HL-60 (cell line): ENCODE measurements at regions not wholly inside any gene's neighbourhood (a gene's known extent, or its start where the extent isn't known, plus 50 kb on each side); places are given as distances from the start of the nearest gene placed in this dataset.

ENCODE experiments used
- POLR2AphosphoS5 ChIP-seq: IDR thresholded peaks from 2 replicates; pipeline ENCODE4 v1.6.1; 2012; ENCODE audit warnings: low read depth
- SPI1 ChIP-seq: IDR thresholded peaks from 2 replicates; pipeline ENCODE4 v1.6.1; 2012; ENCODE audit warnings: low read depth, mild to moderate bottlenecking, borderline replicate concordance
- TF ChIP-seq, protein P1 (sequence below): IDR thresholded peaks from one replicate; pipeline ENCODE4 v1.5.1; 2011; ENCODE audit warnings: low read length, control low read depth, inconsistent platforms; ENCODE audit not compliant: insufficient read depth
- TF ChIP-seq, protein P2 (sequence below): IDR thresholded peaks from 2 replicates; pipeline ENCODE4 v1.6.1; 2012; ENCODE audit warnings: low read depth; ENCODE audit not compliant: insufficient replicate concordance

DNA sequence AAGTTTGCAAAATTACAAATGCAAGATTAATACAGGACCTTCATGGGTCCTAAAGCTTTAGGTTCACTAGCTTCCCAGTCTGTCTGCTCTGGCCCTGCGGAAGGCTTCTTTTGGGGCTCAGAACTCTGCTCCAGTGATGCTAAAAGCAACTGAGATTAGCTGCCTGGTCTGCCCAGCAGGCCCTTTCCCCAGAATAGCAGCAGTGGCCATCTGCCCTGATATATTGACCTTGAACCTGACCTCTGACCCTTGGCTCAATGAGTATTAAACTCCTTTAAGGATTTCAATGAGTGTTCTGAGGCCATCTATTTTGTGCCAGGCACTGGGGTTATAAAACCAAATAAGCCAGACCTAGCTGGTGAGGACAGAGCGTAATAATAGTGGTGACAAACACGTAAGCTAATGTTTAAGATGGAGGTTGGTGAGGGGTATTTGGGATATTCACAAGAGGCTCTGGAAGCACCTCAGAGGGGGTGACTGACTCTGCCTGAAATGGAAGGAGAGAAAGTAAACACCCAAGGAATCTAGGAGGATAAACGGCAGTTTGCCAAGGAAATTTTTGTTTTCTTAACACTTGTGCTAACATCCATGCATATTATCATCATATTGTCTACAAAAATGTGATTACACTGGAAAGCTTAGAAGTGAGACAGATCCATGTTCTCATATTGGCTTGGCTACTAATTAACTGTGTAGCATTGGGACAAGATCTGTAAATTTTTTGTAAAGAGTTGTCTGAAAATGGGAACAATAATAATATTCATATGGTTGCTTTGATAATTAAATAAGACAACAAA, 50.4 kb upstream of the LCLAT1 start:
- TF ChIP-seq, protein P1, sequence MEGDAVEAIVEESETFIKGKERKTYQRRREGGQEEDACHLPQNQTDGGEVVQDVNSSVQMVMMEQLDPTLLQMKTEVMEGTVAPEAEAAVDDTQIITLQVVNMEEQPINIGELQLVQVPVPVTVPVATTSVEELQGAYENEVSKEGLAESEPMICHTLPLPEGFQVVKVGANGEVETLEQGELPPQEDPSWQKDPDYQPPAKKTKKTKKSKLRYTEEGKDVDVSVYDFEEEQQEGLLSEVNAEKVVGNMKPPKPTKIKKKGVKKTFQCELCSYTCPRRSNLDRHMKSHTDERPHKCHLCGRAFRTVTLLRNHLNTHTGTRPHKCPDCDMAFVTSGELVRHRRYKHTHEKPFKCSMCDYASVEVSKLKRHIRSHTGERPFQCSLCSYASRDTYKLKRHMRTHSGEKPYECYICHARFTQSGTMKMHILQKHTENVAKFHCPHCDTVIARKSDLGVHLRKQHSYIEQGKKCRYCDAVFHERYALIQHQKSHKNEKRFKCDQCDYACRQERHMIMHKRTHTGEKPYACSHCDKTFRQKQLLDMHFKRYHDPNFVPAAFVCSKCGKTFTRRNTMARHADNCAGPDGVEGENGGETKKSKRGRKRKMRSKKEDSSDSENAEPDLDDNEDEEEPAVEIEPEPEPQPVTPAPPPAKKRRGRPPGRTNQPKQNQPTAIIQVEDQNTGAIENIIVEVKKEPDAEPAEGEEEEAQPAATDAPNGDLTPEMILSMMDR: no peak
- TF ChIP-seq POLR2AphosphoS5: no peak
- TF ChIP-seq, protein P2, sequence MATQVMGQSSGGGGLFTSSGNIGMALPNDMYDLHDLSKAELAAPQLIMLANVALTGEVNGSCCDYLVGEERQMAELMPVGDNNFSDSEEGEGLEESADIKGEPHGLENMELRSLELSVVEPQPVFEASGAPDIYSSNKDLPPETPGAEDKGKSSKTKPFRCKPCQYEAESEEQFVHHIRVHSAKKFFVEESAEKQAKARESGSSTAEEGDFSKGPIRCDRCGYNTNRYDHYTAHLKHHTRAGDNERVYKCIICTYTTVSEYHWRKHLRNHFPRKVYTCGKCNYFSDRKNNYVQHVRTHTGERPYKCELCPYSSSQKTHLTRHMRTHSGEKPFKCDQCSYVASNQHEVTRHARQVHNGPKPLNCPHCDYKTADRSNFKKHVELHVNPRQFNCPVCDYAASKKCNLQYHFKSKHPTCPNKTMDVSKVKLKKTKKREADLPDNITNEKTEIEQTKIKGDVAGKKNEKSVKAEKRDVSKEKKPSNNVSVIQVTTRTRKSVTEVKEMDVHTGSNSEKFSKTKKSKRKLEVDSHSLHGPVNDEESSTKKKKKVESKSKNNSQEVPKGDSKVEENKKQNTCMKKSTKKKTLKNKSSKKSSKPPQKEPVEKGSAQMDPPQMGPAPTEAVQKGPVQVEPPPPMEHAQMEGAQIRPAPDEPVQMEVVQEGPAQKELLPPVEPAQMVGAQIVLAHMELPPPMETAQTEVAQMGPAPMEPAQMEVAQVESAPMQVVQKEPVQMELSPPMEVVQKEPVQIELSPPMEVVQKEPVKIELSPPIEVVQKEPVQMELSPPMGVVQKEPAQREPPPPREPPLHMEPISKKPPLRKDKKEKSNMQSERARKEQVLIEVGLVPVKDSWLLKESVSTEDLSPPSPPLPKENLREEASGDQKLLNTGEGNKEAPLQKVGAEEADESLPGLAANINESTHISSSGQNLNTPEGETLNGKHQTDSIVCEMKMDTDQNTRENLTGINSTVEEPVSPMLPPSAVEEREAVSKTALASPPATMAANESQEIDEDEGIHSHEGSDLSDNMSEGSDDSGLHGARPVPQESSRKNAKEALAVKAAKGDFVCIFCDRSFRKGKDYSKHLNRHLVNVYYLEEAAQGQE: no peak
- TF ChIP-seq SPI1: no peak
